ENCODE measurements at regions not wholly inside any gene's neighbourhood (a gene's known extent, or its start where the extent isn't known, plus 50 kb on each side); places are given as distances from the start of the nearest gene placed in this dataset.

GRCh38 chr18:72056171-72056570 lies 488.0 kb downstream of the CBLN2 start:
- TF ChIP-seq POLR2AphosphoS5 (IDR thresholded peaks at IDR 0.05; ENCODE audit: low read depth, low read length) (no peak), TAF1 (IDR thresholded peaks at IDR 0.05; ENCODE audit: borderline replicate concordance, insufficient read depth, low read length) (no peak), SIN3A (IDR thresholded peaks at IDR 0.05; ENCODE audit: borderline replicate concordance, insufficient read depth, low read length) (no peak), FOXP2 (optimal IDR thresholded peaks at IDR 0.05; ENCODE audit: borderline replicate concordance, extremely low read depth, extremely low read length, insufficient read depth) (no peak)

Measured in PFSK-1 (cell line).